GM21360 (cell line): ENCODE measurements at regions not wholly inside any gene's neighbourhood (a gene's known extent, or its start where the extent isn't known, plus 50 kb on each side); places are given as distances from the start of the nearest gene placed in this dataset.
"Not testable (repeated sequence)": the region's sequence is repeated elsewhere in the genome, so short reads cannot be mapped to it uniquely, and the experiment has no call there.

ENCODE experiments used
- ATAC-seq: cut with Tn5 transposase; IDR thresholded peaks from one replicate; pipeline ENCODE4 v1.9.1; 2021; ENCODE audit warnings: mild to moderate bottlenecking, moderate library complexity; ENCODE audit not compliant: unreplicated experiment

- peak; percentile 66 for ATAC-seq
These were observed 164.4 kb downstream of the CXXC4 start for GRCh38 chr4:104330125-104330905.

- ATAC-seq = not testable (repeated sequence)
These were observed 167.6 kb downstream of the CXXC4 start for GRCh38 chr4:104326991-104327694.

- no peak for ATAC-seq
These were observed 192.0 kb downstream of the CXXC4 start for GRCh38 chr4:104302731-104303130.

- ATAC-seq = no peak
These were observed 199.9 kb downstream of the CXXC4 start for GRCh38 chr4:104294811-104295210.

- ATAC-seq = no peak
These were observed 207.8 kb downstream of the CXXC4 start for GRCh38 chr4:104286867-104287266.

- no peak for ATAC-seq
These were observed 211.4 kb downstream of the CXXC4 start for GRCh38 chr4:104283303-104283702.

GRCh38 chr4:104279744-104280143 lies 214.9 kb downstream of the CXXC4 start:
- no peak for ATAC-seq

- ATAC-seq = no peak
These were observed 221.7 kb downstream of the CXXC4 start for GRCh38 chr4:104272966-104273365.

- ATAC-seq = not testable (repeated sequence)
These were observed 225.1 kb downstream of the CXXC4 start for GRCh38 chr4:104269603-104270002.

GRCh38 chr4:104263100-104263499 lies 231.6 kb downstream of the CXXC4 start:
- no peak for ATAC-seq

GRCh38 chr4:104262678-104263077 lies 232.0 kb downstream of the CXXC4 start:
- ATAC-seq = no peak

- no peak for ATAC-seq
These were observed 246.0 kb downstream of the CXXC4 start for GRCh38 chr4:104248726-104249125.

- no peak for ATAC-seq
These were observed 258.7 kb downstream of the CXXC4 start for GRCh38 chr4:104235967-104236366.

- no peak for ATAC-seq
These were observed 277.2 kb downstream of the CXXC4 start for GRCh38 chr4:104217526-104217925.

GRCh38 chr4:104211657-104212056 lies 283.0 kb downstream of the CXXC4 start:
- ATAC-seq = no peak

- ATAC-seq = no peak
These were observed 284.3 kb downstream of the CXXC4 start for GRCh38 chr4:104210420-104210819.

- ATAC-seq = no peak
These were observed 287.9 kb downstream of the CXXC4 start for GRCh38 chr4:104206784-104207183.

GRCh38 chr4:104205116-104205515 lies 289.6 kb downstream of the CXXC4 start:
- no peak for ATAC-seq

GRCh38 chr4:104188301-104188700 lies 306.4 kb downstream of the CXXC4 start:
- no peak for ATAC-seq

- no peak for ATAC-seq
These were observed 325.3 kb downstream of the CXXC4 start for GRCh38 chr4:104169437-104169836.

GRCh38 chr4:104166749-104167148 lies 327.9 kb downstream of the CXXC4 start:
- no peak for ATAC-seq

- no peak for ATAC-seq
These were observed 330.9 kb downstream of the CXXC4 start for GRCh38 chr4:104163820-104164219.
